Non-pigmented ciliary epithelial cell (primary cell): ENCODE measurements at regions not wholly inside any gene's neighbourhood (a gene's known extent, or its start where the extent isn't known, plus 50 kb on each side); places are given as distances from the start of the nearest gene placed in this dataset.
A peak's percentile ranks its signal among the peaks of the same experiment; 100 is the strongest.

ENCODE experiments used
- DNase-seq: peaks from one replicate; pipeline ENCODE4 v3.0.0-alpha.2; 2010; ENCODE audit warnings: low read depth

- no peak for DNase-seq
Observed at GRCh38 chr18:8944871-8945245, 157.6 kb upstream of the NDUFV2 start.

GRCh38 chr18:8945514-8945913 is 157.0 kb upstream of the NDUFV2 start:
- DNase-seq = no peak

- peak; percentile 95 for DNase-seq
Observed at GRCh38 chr18:8946066-8946838, 156.2 kb upstream of the NDUFV2 start.

GRCh38 chr18:8947566-8947965 is 154.9 kb upstream of the NDUFV2 start:
- DNase-seq = no peak

- no peak for DNase-seq
Observed at GRCh38 chr18:8948011-8948410, 154.5 kb upstream of the NDUFV2 start.

- peak; percentile 60 for DNase-seq
Observed at GRCh38 chr18:8948471-8949149, 153.9 kb upstream of the NDUFV2 start.

- DNase-seq = no peak
Observed at GRCh38 chr18:8949206-8949605, 153.3 kb upstream of the NDUFV2 start.

- no peak for DNase-seq
Observed at GRCh38 chr18:8951491-8951890, 151.0 kb upstream of the NDUFV2 start.

- DNase-seq = no peak
Observed at GRCh38 chr18:8952174-8952573, 150.3 kb upstream of the NDUFV2 start.

GRCh38 chr18:8952769-8953760 is 149.4 kb upstream of the NDUFV2 start:
- peak; percentile 64 for DNase-seq

GRCh38 chr18:8957731-8958130 is 144.8 kb upstream of the NDUFV2 start:
- no peak for DNase-seq

GRCh38 chr18:8958660-8959059 is 143.8 kb upstream of the NDUFV2 start:
- DNase-seq = no peak

- no peak for DNase-seq
Observed at GRCh38 chr18:8959551-8960135, 142.9 kb upstream of the NDUFV2 start.

- peak; percentile 72 for DNase-seq
Observed at GRCh38 chr18:8960740-8961657, 141.5 kb upstream of the NDUFV2 start.

- no peak for DNase-seq
Observed at GRCh38 chr18:8962192-8962779, 140.2 kb upstream of the NDUFV2 start.

- DNase-seq = no peak
Observed at GRCh38 chr18:8962855-8963635, 139.5 kb upstream of the NDUFV2 start.

- DNase-seq = no peak
Observed at GRCh38 chr18:8963876-8964275, 138.6 kb upstream of the NDUFV2 start.

GRCh38 chr18:8965398-8965797 is 137.1 kb upstream of the NDUFV2 start:
- no peak for DNase-seq

GRCh38 chr18:8966821-8967220 is 135.7 kb upstream of the NDUFV2 start:
- DNase-seq = no peak

GRCh38 chr18:8967573-8967972 is 134.9 kb upstream of the NDUFV2 start:
- DNase-seq = no peak
